Posterior vena cava (tissue), 2 donors: ENCODE measurements at regions not wholly inside any gene's neighbourhood (a gene's known extent, or its start where the extent isn't known, plus 50 kb on each side); places are given as distances from the start of the nearest gene placed in this dataset.

Source experiments
- DNase-seq: peaks from one replicate; pipeline ENCODE4 v3.0.0-alpha.2; 2020; ENCODE audit warnings: low spot score
- intact Hi-C, 2 donors: fragments of 100-400 bp; cut with DNase I; formaldehyde crosslinking; loops; one replicate each; pipeline versions ENCODE4 v1.14.1 to v1.14.2; 2022 to 2023
- donor health status: DM: yes; HTN: yes; CAD: no.
- donor health status: DM: yes; HTN: yes; CAD: no.

DNA sequence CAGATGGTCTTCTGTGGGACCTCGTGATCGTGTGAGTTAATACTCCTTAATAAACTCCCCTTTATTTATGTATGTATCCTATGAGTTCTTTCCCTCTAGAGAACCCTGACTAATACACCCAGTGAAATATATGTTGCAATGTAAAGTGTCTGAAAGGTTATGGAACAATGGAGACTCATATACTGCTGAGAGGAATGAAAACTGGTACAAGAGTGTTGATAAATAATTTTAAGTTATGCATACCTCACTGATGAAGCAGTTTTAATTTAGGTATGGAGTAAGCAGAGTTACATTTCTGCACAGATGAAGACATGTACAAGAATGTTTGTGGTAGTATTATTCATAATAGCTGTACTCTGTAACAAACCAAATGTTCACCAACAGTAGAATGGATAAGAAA lies 438.3 kb downstream of the TAF11L14 start:
- DNase-seq: no peak
- intact Hi-C loops: no loop called here

DNA sequence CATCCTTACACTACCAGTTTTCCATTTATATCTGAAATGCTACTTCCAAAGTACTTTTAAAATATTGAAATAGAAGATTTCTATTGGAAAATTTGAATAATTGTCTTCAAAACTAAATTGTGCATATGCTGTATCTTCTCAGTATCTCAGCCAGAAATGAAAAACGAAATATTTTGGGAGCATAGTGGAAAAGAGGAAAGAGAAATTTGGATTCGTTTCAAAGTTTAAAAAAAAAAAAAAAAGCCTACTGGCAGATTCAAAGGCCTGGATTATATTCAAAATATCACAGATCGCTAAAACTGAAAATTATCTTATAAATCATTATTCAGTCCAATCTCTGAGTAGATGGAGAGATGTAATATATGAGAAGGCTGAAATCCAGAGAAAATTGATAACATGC lies 440.7 kb downstream of the TAF11L14 start:
- intact Hi-C loops: loop anchor here in 1 of 2 donors (5.0 kb wide), 1 partner anchor 1223 kb away; no protein-coding TSS in a partner anchor
- no peak for DNase-seq

GRCh38 chr5:18078157-18078556 lies 443.9 kb downstream of the TAF11L14 start:
- intact Hi-C loops: loop anchor here in 1 of 2 donors (5.0 kb wide), 1 partner anchor 1226 kb away; no protein-coding TSS in a partner anchor
- DNase-seq: no peak

- intact Hi-C loops: loop anchor here in 1 of 2 donors (5.0 kb wide), 1 partner anchor 1228 kb away; no protein-coding TSS in a partner anchor
- DNase-seq: no peak
Observed at GRCh38 chr5:18079831-18080230, 445.6 kb downstream of the TAF11L14 start.

- intact Hi-C loops: no loop called here
- no peak for DNase-seq
Observed at GRCh38 chr5:18088020-18088579, 453.8 kb downstream of the TAF11L14 start.

- intact Hi-C loops: no loop called here
- no peak for DNase-seq
Observed at GRCh38 chr5:18090177-18090576, 455.9 kb downstream of the TAF11L14 start.

GRCh38 chr5:18091142-18091541 lies 456.9 kb downstream of the TAF11L14 start:
- no peak for DNase-seq
- intact Hi-C loops: no loop called here

- intact Hi-C loops: no loop called here
- DNase-seq: no peak
Observed at GRCh38 chr5:18091758-18092157, 457.5 kb downstream of the TAF11L14 start.

GRCh38 chr5:18095061-18095460 lies 460.8 kb downstream of the TAF11L14 start:
- intact Hi-C loops: no loop called here
- no peak for DNase-seq

DNA sequence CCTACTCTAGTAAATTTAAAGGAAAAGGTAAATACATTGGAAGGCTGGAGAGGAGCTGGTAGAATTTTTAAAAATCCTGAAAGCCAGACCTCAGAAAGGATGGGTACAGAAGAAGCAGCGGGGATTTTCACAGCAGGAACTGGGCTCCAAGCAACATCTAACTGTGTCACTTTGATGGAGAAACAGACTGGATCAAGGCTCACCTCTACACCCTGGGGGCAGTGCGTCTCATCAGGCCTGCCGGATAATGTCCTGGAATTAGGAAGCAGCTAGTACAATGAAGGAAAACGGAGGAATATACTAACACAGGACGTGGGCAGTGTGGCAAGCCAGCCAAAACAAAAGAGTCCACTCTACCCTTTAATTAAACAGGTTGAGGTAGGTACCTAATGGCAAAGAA lies 463.6 kb downstream of the TAF11L14 start:
- DNase-seq: no peak
- intact Hi-C loops: no loop called here

- DNase-seq: no peak
- intact Hi-C loops: no loop called here
Observed at GRCh38 chr5:18098691-18099090, 464.4 kb downstream of the TAF11L14 start.

DNA sequence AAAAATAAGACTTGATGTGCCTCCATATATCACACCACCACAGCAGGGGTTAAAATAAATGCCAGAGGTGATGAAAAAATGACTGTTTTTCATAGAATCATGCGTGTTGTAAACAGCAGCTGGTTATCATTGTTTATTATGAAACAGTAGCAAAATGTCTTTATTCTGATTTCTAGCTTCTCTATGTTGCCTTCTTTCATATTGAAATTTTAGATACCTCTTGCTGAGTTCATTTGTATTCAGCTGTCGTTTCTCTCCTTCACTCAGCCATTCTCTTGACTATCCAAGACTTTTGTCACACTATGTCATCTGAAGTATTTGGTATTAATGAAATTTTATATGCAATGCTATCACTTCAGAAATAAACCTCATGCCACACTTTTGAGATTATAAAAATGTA lies 465.0 kb downstream of the TAF11L14 start:
- intact Hi-C loops: no loop called here
- no peak for DNase-seq

- no peak for DNase-seq
- intact Hi-C loops: no loop called here
Observed at GRCh38 chr5:18101532-18101931, 467.3 kb downstream of the TAF11L14 start.

DNA sequence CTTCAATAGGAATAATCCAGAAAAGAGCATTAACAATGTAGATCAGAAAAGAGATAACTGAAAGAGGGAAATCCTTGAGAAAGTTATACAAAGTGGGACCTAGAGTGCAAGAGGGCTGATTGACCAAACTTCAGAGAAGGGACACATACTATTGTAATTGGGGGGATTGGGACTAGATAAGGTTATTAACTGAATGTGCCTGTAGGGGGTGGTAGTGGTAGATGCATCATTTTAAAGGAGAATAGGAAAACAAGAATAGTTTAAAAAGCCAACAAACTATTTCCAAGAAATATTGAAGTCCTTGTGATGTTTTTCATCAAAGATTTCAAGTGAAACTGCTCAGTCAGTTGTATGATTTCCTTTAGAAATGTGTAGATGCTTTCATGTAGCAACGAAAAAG lies 468.5 kb downstream of the TAF11L14 start:
- DNase-seq: no peak
- intact Hi-C loops: no loop called here

GRCh38 chr5:18105449-18105848 lies 471.2 kb downstream of the TAF11L14 start:
- DNase-seq: no peak

DNA sequence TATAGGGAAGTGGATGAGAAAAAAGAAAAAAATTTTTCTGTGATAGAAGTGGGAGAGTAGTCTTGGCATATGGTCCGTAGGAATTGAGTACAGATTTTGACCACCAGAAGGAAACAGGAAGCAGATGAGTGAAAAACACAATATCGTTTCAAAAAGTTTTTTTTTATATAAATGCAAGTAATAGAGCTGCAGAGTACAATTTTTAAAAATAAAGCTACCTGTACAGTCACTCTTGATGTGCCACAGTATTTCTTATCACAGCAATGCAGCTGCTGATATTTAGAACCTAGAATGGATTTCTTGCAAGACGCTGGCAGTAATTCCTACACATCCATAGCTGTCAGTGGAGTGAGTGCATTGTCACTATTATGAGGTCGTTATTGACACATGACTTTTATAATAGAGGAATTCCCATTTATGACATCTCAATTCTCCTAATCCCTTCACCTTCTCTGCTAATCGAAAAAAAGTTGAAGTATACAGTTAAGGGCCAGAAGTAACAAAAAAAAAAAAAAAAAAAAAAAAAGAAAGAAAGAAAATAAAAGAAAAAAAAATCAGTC lies 477.7 kb downstream of the TAF11L14 start:
- intact Hi-C loops: no loop called here
- no peak for DNase-seq

More at GRCh38 chr5:18105449-18105848, 471.2 kb downstream of the TAF11L14 start:
- intact Hi-C loops: no loop called here

GRCh38 chr5:18113721-18114120 lies 479.5 kb downstream of the TAF11L14 start:
- DNase-seq: no peak
- intact Hi-C loops: no loop called here

GRCh38 chr5:18114151-18114757 lies 480.0 kb downstream of the TAF11L14 start:
- intact Hi-C loops: no loop called here

GRCh38 chr5:18117968-18118367 lies 483.7 kb downstream of the TAF11L14 start:
- intact Hi-C loops: no loop called here

More at GRCh38 chr5:18114151-18114757, 480.0 kb downstream of the TAF11L14 start:
- no peak for DNase-seq

DNA sequence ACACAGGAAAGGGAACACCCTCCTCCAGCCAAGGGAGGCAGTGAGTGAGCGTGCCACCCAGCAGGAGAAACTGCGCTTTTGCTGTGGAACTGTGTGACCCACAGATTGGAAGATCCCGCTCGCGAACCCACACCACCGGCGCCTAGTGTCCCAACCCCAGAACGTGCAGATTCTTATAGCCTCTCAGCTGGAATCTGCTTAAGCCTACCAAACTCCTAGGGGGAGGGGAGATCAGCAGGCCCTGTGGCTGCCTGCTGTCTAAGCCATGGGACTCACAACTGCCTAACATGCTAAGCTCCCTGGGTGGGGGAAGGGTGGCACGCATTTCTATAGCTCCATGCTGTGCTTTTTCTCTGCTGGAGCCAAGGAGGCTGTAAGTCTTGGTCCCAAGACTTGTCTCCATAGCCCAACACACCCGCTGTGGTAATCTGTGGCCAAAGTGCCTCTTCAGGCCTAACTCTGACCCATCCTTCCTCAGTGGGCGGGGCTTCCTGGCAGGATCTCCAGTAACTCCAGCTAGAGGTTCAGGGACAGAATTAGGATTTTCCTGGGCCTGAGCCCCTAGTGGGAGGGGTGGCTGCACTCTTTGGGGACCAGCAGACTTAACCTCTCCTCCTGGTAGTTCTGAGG lies 485.0 kb downstream of the TAF11L14 start:
- no peak for DNase-seq
- intact Hi-C loops: no loop called here

More at GRCh38 chr5:18117968-18118367, 483.7 kb downstream of the TAF11L14 start:
- no peak for DNase-seq
